ENCODE measurements at regions not wholly inside any gene's neighbourhood (a gene's known extent, or its start where the extent isn't known, plus 50 kb on each side); places are given as distances from the start of the nearest gene placed in this dataset.

DNA sequence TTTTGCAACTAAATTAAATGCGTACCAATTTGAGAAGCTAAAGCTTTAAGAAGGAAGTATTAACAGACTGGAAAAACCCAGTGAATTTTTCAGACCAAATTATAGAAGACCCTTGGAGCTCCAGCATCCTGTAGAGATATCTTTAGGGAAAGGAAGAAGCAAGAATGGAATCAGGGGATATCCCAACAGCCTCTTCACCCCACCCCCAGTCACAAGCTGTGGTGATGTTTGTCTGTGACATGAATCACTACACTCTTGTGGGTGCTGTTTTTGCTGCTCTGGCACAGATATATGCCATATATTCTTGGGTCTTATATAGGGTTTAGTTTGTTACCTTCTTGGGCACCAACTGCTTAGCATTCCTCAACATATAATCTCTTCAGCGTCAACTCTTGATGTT, 78.5 kb upstream of the BCL6 start:
- DNase-seq: no peak

GRCh38 chr3:187827723-187828122, 82.5 kb upstream of the BCL6 start:
- no peak for DNase-seq

GRCh38 chr3:187828579-187829452, 83.5 kb upstream of the BCL6 start:
- DNase-seq: no peak

GRCh38 chr3:187830181-187830580, 84.9 kb upstream of the BCL6 start:
- no peak for DNase-seq

DNA sequence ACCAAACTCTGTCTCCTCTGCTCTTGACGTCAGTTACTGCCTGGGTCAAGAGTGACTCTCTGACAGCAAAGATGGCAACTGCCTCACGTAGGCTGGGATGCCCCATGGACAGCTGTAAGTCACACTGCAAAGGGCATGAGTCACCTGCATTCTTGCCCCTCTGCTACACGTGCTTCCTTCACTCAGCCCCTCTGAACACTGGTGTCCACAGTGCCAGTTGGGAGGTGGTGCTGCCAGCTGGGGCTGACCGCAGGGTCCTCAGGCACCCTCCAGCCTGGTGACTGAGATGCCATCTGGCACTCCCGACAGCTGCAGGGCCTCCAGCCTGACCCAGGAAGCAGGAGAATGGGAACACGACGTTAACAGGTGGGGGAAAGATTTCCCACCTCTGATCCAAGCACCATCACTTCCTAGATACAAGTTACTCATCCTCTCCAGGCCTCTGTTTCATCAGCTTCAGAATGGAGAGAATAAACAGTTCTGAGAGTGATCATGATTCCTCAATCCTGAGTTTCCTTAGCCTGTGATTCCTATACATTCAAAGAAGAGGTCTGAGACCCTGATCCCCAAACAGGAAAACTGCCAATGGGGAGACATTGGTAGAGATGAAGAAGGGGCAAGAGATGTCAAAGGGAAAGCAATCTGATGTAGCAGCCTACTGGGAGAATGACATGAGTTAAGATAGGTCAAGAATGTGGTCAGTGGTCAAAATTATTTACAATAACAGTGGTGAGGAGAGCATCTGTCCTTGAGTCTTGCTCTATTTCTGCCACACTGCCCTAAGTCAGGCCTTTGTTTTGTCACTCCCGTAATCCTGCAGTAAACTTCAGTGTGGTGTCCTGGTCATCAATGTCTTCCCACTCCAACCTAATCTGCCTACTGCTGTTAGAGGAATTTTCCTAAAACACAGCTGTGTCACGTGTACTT, 86.1 kb upstream of the BCL6 start:
- DNase-seq: no peak

GRCh38 chr3:187832202-187832601, 86.9 kb upstream of the BCL6 start:
- no peak for DNase-seq

DNA sequence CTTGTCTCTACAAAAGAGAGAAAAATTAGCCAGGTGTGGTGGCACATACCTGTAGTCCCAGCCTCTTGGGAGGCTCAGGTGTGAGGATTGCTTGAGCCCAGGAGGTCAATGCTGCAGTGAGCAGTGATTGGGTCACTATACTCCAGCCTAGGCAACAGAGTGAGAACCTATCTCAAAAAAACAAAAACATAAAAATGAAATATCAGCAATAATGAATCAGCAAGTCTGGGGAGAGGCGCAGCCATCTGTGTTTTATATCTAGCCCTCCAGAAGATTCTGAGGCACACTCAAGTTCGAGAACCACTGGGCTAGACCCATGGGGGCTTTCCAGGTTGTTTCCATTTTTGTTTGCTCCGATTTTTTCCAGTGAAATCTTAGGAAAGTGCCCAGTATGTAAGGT, 88.1 kb upstream of the BCL6 start:
- no peak for DNase-seq

GRCh38 chr3:187833799-187834578, 88.7 kb upstream of the BCL6 start:
- DNase-seq: no peak

GRCh38 chr3:187836823-187837770, 91.8 kb upstream of the BCL6 start:
- no peak for DNase-seq

DNA sequence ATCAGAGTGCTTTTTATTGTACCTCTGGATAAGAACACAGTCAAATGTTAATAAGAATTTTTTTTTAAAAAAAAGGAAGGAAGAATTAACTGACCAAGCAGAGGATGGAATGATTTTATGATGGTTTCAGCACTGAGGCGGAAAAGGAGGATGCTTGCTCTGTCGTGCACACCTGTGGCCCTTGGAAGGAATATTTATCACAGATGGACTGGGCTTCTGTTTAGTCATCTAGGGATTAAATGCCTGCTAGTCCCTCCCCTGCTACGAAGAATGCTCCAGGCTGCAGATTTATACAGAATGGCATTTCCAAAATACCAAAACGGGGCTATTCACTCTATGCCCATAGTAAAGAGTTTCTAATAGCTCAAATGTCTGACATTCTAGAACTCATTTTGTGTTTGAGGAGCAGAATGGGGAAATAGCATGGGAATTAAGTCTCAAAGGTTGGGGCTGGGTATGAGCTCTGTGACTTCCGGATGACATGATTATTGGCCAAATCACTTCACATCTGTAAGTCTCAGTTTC, 92.8 kb upstream of the BCL6 start:
- DNase-seq: no peak

GRCh38 chr3:187839422-187839821, 94.2 kb upstream of the BCL6 start:
- DNase-seq: no peak

DNA sequence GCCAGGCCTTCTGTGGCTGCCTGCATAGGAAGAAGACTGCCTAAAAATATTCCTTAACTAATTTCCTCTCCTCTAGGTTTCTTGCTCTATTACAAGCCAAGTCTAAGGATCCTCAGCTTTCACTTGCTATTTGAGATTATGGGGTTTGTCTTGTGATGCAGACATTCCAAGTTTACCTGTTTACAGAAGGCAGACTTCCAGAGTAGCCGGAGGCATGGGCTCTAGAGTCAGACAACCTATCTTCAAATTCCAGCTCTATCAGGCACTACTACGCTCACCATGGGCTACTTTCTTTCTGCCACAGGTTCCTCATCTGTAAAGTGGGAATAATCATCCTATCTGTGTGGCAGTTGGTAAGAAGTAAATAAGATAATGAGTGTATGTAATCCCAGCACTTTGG, 95.6 kb upstream of the BCL6 start:
- no peak for DNase-seq

DNA sequence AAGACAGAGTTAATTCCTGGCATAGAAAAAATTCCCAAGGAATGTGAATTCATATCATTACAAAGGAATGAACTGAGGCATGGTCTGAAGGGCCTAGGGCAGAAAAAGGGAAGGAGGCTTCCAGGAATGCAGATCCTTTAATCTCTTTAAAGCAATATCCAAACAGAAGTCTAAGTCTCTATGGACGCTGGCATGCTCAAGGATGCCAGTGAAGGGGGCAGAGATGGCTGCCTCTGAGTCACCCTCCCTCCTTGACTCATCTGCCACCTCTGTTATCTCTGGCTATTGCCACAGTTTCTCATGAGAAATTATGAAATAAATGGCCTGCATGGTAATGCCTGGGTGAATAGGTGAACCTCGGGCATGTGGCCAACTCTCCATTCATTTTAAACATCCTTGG, 96.3 kb upstream of the BCL6 start:
- no peak for DNase-seq

DNA sequence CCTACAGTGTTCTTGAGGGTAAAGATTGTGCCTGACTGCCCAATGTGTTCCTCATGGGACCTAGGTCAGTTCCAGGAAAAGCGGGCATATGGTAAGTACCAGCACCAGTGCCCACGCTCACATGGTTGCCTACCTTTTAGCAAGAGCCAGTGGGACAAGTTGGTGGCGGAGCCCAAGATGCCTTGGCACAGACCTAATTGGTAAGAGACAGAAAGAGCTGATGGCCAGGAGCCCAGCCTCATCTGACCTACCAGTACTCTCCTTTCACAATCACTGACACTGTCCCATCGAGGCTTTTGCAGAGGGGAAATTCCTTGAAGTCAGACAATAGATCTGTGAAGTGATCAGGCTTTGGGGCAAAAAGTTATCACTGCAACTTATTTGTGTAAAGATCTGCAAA, 98.4 kb upstream of the BCL6 start:
- no peak for DNase-seq

GRCh38 chr3:187844708-187845107, 99.4 kb upstream of the BCL6 start:
- no peak for DNase-seq

- DNase-seq: no peak
Observed at GRCh38 chr3:187845826-187846225, 100.6 kb upstream of the BCL6 start.

- no peak for DNase-seq
Observed at GRCh38 chr3:187848401-187848800, 103.1 kb upstream of the BCL6 start.

DNA sequence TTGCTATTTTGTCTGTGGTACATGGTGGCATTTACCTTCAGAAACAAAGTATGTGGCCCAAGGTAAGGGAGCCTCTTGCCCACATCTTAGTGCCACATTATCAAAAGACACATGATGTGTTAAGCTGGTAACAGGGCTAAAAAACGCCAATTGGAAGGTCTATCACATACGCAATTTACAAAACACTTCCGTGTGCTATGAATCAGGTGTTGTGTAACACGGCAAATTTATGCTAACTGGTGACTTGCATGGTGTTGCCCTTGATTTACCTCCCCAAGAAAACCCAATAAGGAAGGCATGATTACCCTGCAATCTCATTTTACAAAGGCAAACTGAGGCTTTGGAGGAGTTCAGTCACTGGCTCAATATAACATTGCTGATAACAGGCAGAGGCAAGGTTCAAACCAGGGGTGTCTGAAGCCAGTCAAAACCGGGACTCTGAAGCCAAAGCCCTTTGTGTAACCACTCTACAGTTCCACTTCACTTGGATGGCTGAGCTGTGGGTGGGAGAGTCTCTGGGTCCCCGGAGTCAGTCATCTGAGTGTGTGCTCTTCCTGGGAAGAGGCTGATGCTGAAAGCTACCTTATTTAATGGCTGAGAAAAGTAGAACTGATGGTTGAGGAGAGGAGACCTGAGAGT, 103.9 kb upstream of the BCL6 start:
- DNase-seq: no peak

DNA sequence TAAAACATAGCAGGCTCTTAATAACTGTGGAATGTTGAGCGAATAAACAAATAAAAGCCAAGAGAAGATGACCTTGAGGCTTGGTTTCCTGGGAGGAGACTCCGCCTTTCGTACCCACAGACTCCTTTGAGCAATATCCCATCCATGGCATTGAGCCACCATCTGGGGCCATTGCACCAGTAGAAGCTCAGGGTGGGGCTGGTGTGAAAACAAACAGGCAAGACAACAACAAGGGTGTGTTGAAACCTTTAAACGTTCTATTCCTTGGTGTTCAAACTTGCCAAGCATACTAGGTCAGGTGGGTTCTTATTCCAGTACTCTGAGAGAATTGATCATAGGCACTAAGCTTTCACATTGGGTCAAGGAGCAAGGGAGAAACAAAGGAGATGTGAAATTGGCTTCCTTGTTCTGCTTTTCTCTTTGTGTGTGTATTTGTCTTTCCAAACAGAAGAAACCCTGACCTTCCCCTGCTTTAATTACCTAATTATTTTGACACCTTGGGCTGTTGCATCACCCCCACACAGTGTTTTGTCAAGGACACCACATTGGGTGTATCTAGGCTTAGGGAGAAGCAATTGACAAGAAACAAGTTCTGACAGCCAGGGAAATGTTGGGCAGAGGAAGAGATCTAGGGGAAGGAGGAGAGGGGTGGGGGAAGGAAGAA, 105.1 kb upstream of the BCL6 start:
- no peak for DNase-seq
